HG03442 (cell line): ENCODE measurements at regions not wholly inside any gene's neighbourhood (a gene's known extent, or its start where the extent isn't known, plus 50 kb on each side); places are given as distances from the start of the nearest gene placed in this dataset.
"Not testable (repeated sequence)": the region's sequence is repeated elsewhere in the genome, so short reads cannot be mapped to it uniquely, and the experiment has no call there.

Experiments
- ATAC-seq: cut with Tn5 transposase; IDR thresholded peaks from one replicate; pipeline ENCODE4 v1.9.1; 2021; ENCODE audit warnings: mild to moderate bottlenecking, moderate library complexity; ENCODE audit not compliant: unreplicated experiment

- ATAC-seq = no peak
Observed at GRCh38 chr7:118404211-118404610, 179.7 kb downstream of the ANKRD7 start.

- no peak for ATAC-seq
Observed at GRCh38 chr7:118418433-118418832, 193.9 kb downstream of the ANKRD7 start.

- no peak for ATAC-seq
Observed at GRCh38 chr7:118420888-118421287, 196.4 kb downstream of the ANKRD7 start.

GRCh38 chr7:118429141-118429540 lies 204.6 kb downstream of the ANKRD7 start:
- no peak for ATAC-seq

GRCh38 chr7:118436663-118437062 lies 212.2 kb downstream of the ANKRD7 start:
- no peak for ATAC-seq

- ATAC-seq = not testable (repeated sequence)
Observed at GRCh38 chr7:118449030-118449429, 224.5 kb downstream of the ANKRD7 start.

GRCh38 chr7:118449797-118450567 lies 225.5 kb downstream of the ANKRD7 start:
- no peak for ATAC-seq

- no peak for ATAC-seq
Observed at GRCh38 chr7:118452128-118452527, 227.6 kb downstream of the ANKRD7 start.

- no peak for ATAC-seq
Observed at GRCh38 chr7:118467381-118467780, 242.9 kb downstream of the ANKRD7 start.

- no peak for ATAC-seq
Observed at GRCh38 chr7:118472581-118472980, 248.1 kb downstream of the ANKRD7 start.

- ATAC-seq = no peak
Observed at GRCh38 chr7:118473271-118473670, 248.8 kb downstream of the ANKRD7 start.

- ATAC-seq = no peak
Observed at GRCh38 chr7:118476036-118476435, 251.5 kb downstream of the ANKRD7 start.

GRCh38 chr7:118477036-118477435 lies 252.5 kb downstream of the ANKRD7 start:
- ATAC-seq = no peak

GRCh38 chr7:118478236-118478635 lies 253.7 kb downstream of the ANKRD7 start:
- ATAC-seq = no peak

- no peak for ATAC-seq
Observed at GRCh38 chr7:118478931-118479330, 254.4 kb downstream of the ANKRD7 start.

GRCh38 chr7:118492466-118492865 lies 268.0 kb downstream of the ANKRD7 start:
- no peak for ATAC-seq

- no peak for ATAC-seq
Observed at GRCh38 chr7:118496138-118496644, 271.7 kb downstream of the ANKRD7 start.

GRCh38 chr7:118502235-118502634 lies 277.7 kb downstream of the ANKRD7 start:
- no peak for ATAC-seq

- no peak for ATAC-seq
Observed at GRCh38 chr7:118511146-118511545, 286.6 kb downstream of the ANKRD7 start.

GRCh38 chr7:118517275-118517674 lies 292.8 kb downstream of the ANKRD7 start:
- ATAC-seq = no peak

GRCh38 chr7:118525020-118525419 lies 300.5 kb downstream of the ANKRD7 start:
- ATAC-seq = no peak

- ATAC-seq = no peak
Observed at GRCh38 chr7:118531566-118531965, 307.1 kb downstream of the ANKRD7 start.

- no peak for ATAC-seq
Observed at GRCh38 chr7:118559207-118559606, 334.7 kb downstream of the ANKRD7 start.
